Naive thymus-derived CD4-positive, alpha-beta T cell (primary cell): ENCODE measurements at regions not wholly inside any gene's neighbourhood (a gene's known extent, or its start where the extent isn't known, plus 50 kb on each side); places are given as distances from the start of the nearest gene placed in this dataset.
A peak's percentile ranks its signal among the peaks of the same experiment; 100 is the strongest.

Experiments
- ATAC-seq: fragments of 150-1000 bp; cut with Tn5 transposase; 2 replicates; pipeline ENCODE4 v1.10.0; 2021; ENCODE audit warnings: mild to moderate bottlenecking, moderate library complexity
- CTCF ChIA-PET: fragments of 350-600 bp; sonication (Branson Sonifier 250); formaldehyde crosslinking; loops from one replicate; lab custom pipeline; 2021; ENCODE audit warnings: antibody characterized with exemption; lab: Charles Lee
- POLR2A ChIA-PET: fragments of 350-600 bp; sonication (Branson Sonifier 250); formaldehyde crosslinking; loops from one replicate; lab custom pipeline; 2021; ENCODE audit warnings: antibody characterized with exemption, inconsistent platforms; lab: Charles Lee
- DNase-seq, 9 donors: peaks; one replicate each; pipeline versions ENCODE4 v3.0.0 to v3.0.0-alpha.2; 2020 to 2022; ENCODE audit warnings: mixed read lengths in 1 of 9
- H3K27ac ChIP-seq: one replicate; pipeline ENCODE4 v1.7.0; 2013; ENCODE audit warnings: mild to moderate bottlenecking, low read depth, low read length, moderate library complexity
- H3K27me3 ChIP-seq, 2 donors: one replicate each; pipeline ENCODE4 v1.7.0; 2013; ENCODE audit warnings: low read length in 2 of 2, mild to moderate bottlenecking in 2 of 2, moderate library complexity in 2 of 2; ENCODE audit not compliant: control insufficient read depth in 2 of 2, insufficient read depth in 2 of 2
- H3K36me3 ChIP-seq, 3 experiments: 1 replicate in 2 of 3; 2 replicates in 1 of 3; pipeline ENCODE4 v1.7.0; 2013; ENCODE audit warnings: low read length in 3 of 3, mild to moderate bottlenecking in 3 of 3, moderate library complexity in 1 of 3; ENCODE audit not compliant: insufficient read depth in 3 of 3, control insufficient read depth in 2 of 3
- H3K4me1 ChIP-seq, 2 donors: one replicate each; pipeline ENCODE4 v1.7.0; 2013; ENCODE audit warnings: low read length in 2 of 2, mild to moderate bottlenecking in 2 of 2, moderate library complexity in 1 of 2; ENCODE audit not compliant: control insufficient read depth in 2 of 2, insufficient read depth in 2 of 2
- H3K4me3 ChIP-seq: 2 replicates; pipeline ENCODE4 v1.7.0; 2013; ENCODE audit warnings: mild to moderate bottlenecking, low read length
- H3K9me3 ChIP-seq, 3 experiments: 1 replicate in 2 of 3; 2 replicates in 1 of 3; pipeline ENCODE4 v1.7.0; 2013; ENCODE audit warnings: low read length in 3 of 3; ENCODE audit not compliant: control insufficient read depth in 2 of 3
- H3K27ac Mint-ChIP-seq, 9 donors: one replicate each; pipeline ENCODE4 v1.8.0; 2020 to 2022; ENCODE audit warnings: mixed read lengths in 9 of 9, mild to moderate bottlenecking in 8 of 9, moderate library complexity in 5 of 9, inconsistent platforms in 2 of 9
- H3K27me3 Mint-ChIP-seq, 5 donors: one replicate each; pipeline ENCODE4 v1.8.0; 2021 to 2022; ENCODE audit warnings: mixed read lengths in 5 of 5, mild to moderate bottlenecking in 1 of 5
- H3K36me3 Mint-ChIP-seq, 5 donors: one replicate each; pipeline ENCODE4 v1.8.0; 2020 to 2022; ENCODE audit warnings: mixed read lengths in 5 of 5, mild to moderate bottlenecking in 3 of 5, inconsistent platforms in 1 of 5
- H3K4me1 Mint-ChIP-seq, 7 donors: one replicate each; pipeline ENCODE4 v1.8.0; 2020 to 2022; ENCODE audit warnings: mixed read lengths in 7 of 7, mild to moderate bottlenecking in 3 of 7, inconsistent platforms in 1 of 7
- H3K4me3 Mint-ChIP-seq, 10 donors: one replicate each; pipeline ENCODE4 v1.8.0; 2020 to 2022; ENCODE audit warnings: mild to moderate bottlenecking in 10 of 10, mixed read lengths in 10 of 10, moderate library complexity in 6 of 10, inconsistent platforms in 2 of 10
- H3K9me3 Mint-ChIP-seq, 11 donors: one replicate each; pipeline ENCODE4 v1.8.0; 2020 to 2022; ENCODE audit warnings: mixed read lengths in 11 of 11, mild to moderate bottlenecking in 4 of 11, inconsistent platforms in 1 of 11, moderate library complexity in 1 of 11
- intact Hi-C, 2 donors: fragments of 100-400 bp; cut with micrococcal nuclease; formaldehyde crosslinking; loops; one replicate each; pipeline ENCODE4 v1.15.1; 2023

DNA sequence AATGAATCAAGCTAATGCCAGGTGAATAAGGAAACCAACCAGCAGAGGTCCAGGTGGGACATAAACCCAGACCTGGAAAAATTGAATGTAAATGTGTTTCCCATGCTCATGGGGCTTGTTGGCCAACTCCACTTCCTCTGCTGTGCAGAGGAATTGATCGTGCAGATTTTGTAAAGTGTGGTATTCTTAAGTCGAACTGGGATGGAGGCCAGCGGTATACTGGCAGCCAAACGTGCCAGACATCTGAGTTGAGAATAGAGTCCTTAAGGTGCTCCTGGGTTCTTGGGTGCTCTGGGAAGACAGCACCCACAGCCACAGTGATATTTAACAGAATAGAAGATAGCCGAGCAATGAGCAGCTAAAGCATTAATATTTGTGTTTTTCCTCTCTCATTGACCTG, 146.5 kb upstream of the LGALSL start:
- ATAC-seq = no peak
- CTCF ChIA-PET = interaction anchor here (0.7 kb wide), 1 partner anchor 289 kb away, joined by 3 read pairs; no protein-coding TSS in a partner anchor
- H3K36me3 Mint-ChIP-seq = no peaks in the 10 kb centered on the region
- peaks cover 0 to 20% (median 0%) of the 10 kb centered on the region in 5 donors for H3K27me3 Mint-ChIP-seq
- Histone ChIP-seq H3K36me3 (no peaks in the 10 kb centered on the region), H3K27ac (no peak overlapping the region), H3K4me3 (no peak overlapping the region), H3K27me3 (no peaks in the 10 kb centered on the region), H3K4me1 (no peaks in the 10 kb centered on the region), H3K9me3 (no peaks in the 10 kb centered on the region)
- intact Hi-C loops = no loop called here
- DNase-seq = no peak
- POLR2A ChIA-PET = interaction anchor here (2.0 kb wide), 1 partner anchor 20 kb away, joined by 11 read pairs; no protein-coding TSS in a partner anchor
- H3K4me1 Mint-ChIP-seq = peaks cover 0 to 2% (median 0%) of the 10 kb centered on the region in 7 donors
- peaks cover 0 to 14% (median 7%) of the 10 kb centered on the region in 11 donors for H3K9me3 Mint-ChIP-seq
- H3K4me3 Mint-ChIP-seq = no peak overlapping the region
- no peak overlapping the region for H3K27ac Mint-ChIP-seq

DNA sequence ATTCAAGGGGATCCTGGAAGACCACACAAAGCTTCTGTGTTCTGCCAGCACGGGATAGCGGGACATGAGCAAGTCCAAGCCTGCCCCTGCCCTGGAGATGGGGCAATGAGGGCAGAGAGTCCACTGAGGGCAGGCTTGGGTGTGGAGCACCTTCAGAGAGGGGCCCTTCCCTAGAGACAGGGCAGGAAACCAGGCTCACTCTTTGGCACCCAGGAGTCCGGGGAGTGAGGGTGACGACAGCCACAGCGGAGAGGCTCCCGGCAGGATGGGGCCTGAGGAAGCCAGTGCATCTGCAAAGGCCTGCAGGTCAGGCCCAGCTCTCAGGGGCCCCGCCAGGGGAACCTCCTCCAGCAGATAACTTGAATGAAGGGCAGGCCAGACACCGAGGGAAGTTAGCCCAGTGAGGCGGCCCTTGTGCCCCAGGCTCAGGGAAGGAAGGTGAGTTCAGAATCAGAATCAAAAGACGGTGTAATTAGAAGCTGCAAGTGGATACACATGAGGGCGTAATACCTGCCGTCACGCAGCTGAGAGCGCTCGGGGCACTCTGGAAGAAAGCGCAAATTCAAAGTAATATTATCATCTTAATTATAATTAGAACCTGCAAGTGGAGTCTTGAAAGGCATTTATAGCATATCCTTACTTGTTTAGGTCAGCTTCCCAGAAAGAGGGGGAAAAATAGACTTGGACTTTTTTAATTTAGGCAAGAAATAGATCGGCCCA, 142.6 kb upstream of the LGALSL start:
- CTCF ChIA-PET = interaction anchor here (0.6 to 0.9 kb wide), 2 partner anchors 213 to 261 kb away, joined by 3 to 4 read pairs; no protein-coding TSS in a partner anchor
- Histone ChIP-seq H3K27ac (no peak overlapping the region), H3K9me3 (no peaks in the 10 kb centered on the region), H3K27me3 (no peaks in the 10 kb centered on the region), H3K4me1 (no peaks in the 10 kb centered on the region), H3K4me3 (no peak overlapping the region), H3K36me3 (no peaks in the 10 kb centered on the region)
- intact Hi-C loops = no loop called here
- POLR2A ChIA-PET = interaction anchor here (0.7 to 2.6 kb wide), 3 partner anchors 14 to 228 kb away, joined by 3 to 8 read pairs (median 4); no protein-coding TSS in a partner anchor
- H3K36me3 Mint-ChIP-seq = peaks cover 0 to 2% (median 0%) of the 10 kb centered on the region in 5 donors
- H3K27me3 Mint-ChIP-seq = peaks cover 0 to 48% (median 0%) of the 10 kb centered on the region in 5 donors
- H3K4me1 Mint-ChIP-seq = peaks cover 0 to 2% (median 0%) of the 10 kb centered on the region in 7 donors
- DNase-seq = no peak
- H3K4me3 Mint-ChIP-seq = no peak overlapping the region
- no peak overlapping the region for H3K27ac Mint-ChIP-seq
- ATAC-seq = no peak
- peaks cover 0 to 3% (median 0%) of the 10 kb centered on the region in 11 donors for H3K9me3 Mint-ChIP-seq

DNA sequence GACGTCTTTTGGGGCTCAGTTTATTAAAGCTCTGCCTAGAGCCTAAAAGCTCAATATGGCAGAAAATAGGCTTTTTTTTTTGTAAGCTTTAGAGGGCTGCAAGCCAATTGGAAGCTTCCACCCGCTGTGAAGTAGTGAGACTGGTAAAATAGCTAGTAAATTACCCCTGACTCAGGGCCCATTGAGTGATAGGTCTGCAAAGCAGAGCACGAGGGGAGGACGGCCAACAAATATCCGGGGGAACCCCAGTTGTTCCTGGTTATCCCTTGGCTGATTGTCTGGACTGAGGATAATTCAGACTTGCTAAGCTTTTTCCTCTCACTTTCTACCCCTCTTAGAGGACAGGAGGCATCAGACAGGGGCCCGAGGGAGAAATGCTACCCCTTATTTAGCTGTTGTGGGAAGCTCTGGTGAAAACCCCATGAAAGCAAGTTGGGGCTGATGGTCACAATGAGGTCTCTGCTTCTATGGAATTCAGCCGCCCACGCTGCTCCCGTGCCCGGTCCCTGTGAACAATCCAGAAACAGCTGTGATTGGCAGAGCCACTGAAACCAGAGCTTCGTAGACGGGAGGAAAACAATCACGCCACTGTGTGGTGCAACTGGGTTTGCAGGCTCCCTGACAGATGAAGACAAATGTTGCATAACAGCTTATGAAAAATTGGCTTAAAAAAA, 141.9 kb upstream of the LGALSL start:
- Mint-ChIP-seq H3K27me3 (peaks cover 0 to 46% (median 0%) of the 10 kb centered on the region in 5 donors), H3K36me3 (peaks cover 0 to 2% (median 0%) of the 10 kb centered on the region in 5 donors), H3K9me3 (peaks cover 0 to 3% (median 0%) of the 10 kb centered on the region in 11 donors), H3K4me1 (peaks cover 0 to 2% (median 0%) of the 10 kb centered on the region in 7 donors), H3K4me3 (no peak overlapping the region), H3K27ac (peak overlapping the region in 2 of 9 donors; percentile 32 to 63)
- DNase-seq (no peak), ATAC-seq (peak; percentile 38)
- H3K36me3 ChIP-seq = no peaks in the 10 kb centered on the region
- CTCF ChIA-PET = interaction anchor here (0.9 kb wide), 1 partner anchor 262 kb away, joined by 4 read pairs; no protein-coding TSS in a partner anchor
- POLR2A ChIA-PET = interaction anchor here (0.7 to 2.6 kb wide), 2 partner anchors 13 to 228 kb away, joined by 4 to 8 read pairs; no protein-coding TSS in a partner anchor
- no peaks in the 10 kb centered on the region for H3K9me3 ChIP-seq
- H3K27ac ChIP-seq = no peak overlapping the region
- no peaks in the 10 kb centered on the region for H3K4me1 ChIP-seq
- no peak overlapping the region for H3K4me3 ChIP-seq
- no peaks in the 10 kb centered on the region for H3K27me3 ChIP-seq
- intact Hi-C loops = no loop called here

DNA sequence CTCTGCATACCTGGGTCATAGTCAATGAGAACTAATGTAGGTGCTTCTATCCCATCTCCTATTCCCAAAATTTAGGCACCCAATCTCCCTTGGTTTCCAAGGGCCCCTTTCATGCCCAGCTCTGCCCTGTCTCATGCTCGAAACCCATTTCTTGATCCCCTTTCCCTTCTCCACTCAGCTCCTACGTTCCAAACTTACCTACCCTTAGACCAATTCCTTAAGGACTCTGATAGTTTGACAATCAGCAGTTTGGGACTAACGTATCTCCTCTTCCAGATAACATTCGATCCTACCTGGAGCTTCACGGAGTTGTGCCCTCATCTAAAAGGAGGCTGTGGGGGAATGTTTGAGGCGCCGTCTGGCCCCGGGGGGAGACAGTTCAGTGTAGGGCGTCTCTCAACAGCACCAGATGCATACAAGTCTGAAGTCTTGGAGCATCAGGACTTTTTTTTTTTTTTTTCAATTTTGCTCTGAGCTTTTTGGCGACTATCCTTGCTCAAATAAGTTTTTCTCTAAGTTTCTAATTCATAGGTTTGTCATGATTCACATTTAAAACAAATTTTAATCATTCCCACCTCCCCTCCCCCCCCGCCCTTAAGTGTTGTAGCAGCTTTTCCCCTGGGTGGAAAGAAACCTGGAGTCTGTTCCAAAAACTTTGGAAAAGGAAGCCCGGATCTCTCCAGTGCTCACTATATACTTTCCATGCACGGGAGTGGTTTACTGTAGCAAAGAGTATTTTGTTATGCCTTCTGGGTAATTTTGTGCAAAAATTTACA, 141.2 kb upstream of the LGALSL start:
- POLR2A ChIA-PET = interaction anchor here (1.3 to 2.6 kb wide), 2 partner anchors 13 to 214 kb away, joined by 5 to 8 read pairs; no protein-coding TSS in a partner anchor
- Histone ChIP-seq H3K4me3 (no peak overlapping the region), H3K36me3 (no peaks in the 10 kb centered on the region), H3K27ac (no peak overlapping the region), H3K4me1 (no peaks in the 10 kb centered on the region), H3K9me3 (no peaks in the 10 kb centered on the region), H3K27me3 (no peaks in the 10 kb centered on the region)
- no peak for ATAC-seq
- no peak overlapping the region for H3K27ac Mint-ChIP-seq
- DNase-seq = no peak
- H3K27me3 Mint-ChIP-seq = peaks cover 0 to 42% (median 0%) of the 10 kb centered on the region in 5 donors
- CTCF ChIA-PET = interaction anchor here (0.6 to 0.9 kb wide), 2 partner anchors 91 to 263 kb away, joined by 3 to 4 read pairs; no protein-coding TSS in a partner anchor
- intact Hi-C loops = no loop called here
- peaks cover 0 to 2% (median 0%) of the 10 kb centered on the region in 5 donors for H3K36me3 Mint-ChIP-seq
- H3K4me3 Mint-ChIP-seq = no peak overlapping the region
- peaks cover 0 to 2% (median 0%) of the 10 kb centered on the region in 11 donors for H3K9me3 Mint-ChIP-seq
- peaks cover 0 to 6% (median 0%) of the 10 kb centered on the region in 7 donors for H3K4me1 Mint-ChIP-seq

DNA sequence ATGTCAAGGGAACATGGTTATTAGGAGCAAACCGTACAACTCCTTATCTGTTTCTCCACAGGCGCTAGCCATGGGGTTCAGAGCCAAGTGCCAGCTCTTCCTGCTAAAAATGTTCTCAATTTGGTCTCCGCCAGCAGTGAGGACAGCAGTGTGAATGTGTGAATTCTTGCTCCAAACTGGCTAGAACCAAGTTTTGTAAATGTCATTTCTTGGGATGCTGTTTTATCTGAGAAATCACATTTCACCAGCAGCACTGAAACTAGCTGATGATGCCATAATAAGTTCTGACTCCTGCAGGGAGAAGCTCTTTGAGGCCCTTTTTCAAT, 140.6 kb upstream of the LGALSL start:
- intact Hi-C loops = no loop called here
- Histone ChIP-seq H3K4me1 (no peaks in the 10 kb centered on the region), H3K4me3 (no peak overlapping the region), H3K9me3 (no peaks in the 10 kb centered on the region), H3K27me3 (no peaks in the 10 kb centered on the region), H3K27ac (no peak overlapping the region), H3K36me3 (no peaks in the 10 kb centered on the region)
- Mint-ChIP-seq H3K36me3 (peaks cover 0 to 2% (median 0%) of the 10 kb centered on the region in 5 donors), H3K9me3 (no peaks in the 10 kb centered on the region), H3K27ac (no peak overlapping the region), H3K4me1 (peaks cover 0 to 11% (median 0%) of the 10 kb centered on the region in 7 donors), H3K27me3 (peaks cover 0 to 39% (median 0%) of the 10 kb centered on the region in 5 donors), H3K4me3 (no peak overlapping the region)
- ChIA-PET POLR2A (interaction anchor here (1.3 to 2.6 kb wide), 2 partner anchors 12 to 214 kb away, joined by 5 to 8 read pairs; no protein-coding TSS in a partner anchor), CTCF (interaction anchor here (0.6 kb wide), 1 partner anchor 91 kb away, joined by 3 read pairs; no protein-coding TSS in a partner anchor)
- ATAC-seq (no peak), DNase-seq (no peak)
